B cell (primary cell): ENCODE measurements at regions not wholly inside any gene's neighbourhood (a gene's known extent, or its start where the extent isn't known, plus 50 kb on each side); places are given as distances from the start of the nearest gene placed in this dataset.

Experiments
- EZH2 ChIP-seq: IDR thresholded peaks from 2 replicates; pipeline ENCODE4 v1.6.1; 2012; ENCODE audit warnings: borderline replicate concordance, low read depth, mild to moderate bottlenecking, moderate library complexity, low read length; ENCODE audit not compliant: insufficient read depth, poor library complexity, severe bottlenecking
- TF ChIP-seq, protein P1 (sequence below): fragments of 200-600 bp; IDR thresholded peaks from one replicate; pipeline ENCODE4 v1.8.0; 2022; ENCODE audit warnings: antibody characterized with exemption, mild to moderate bottlenecking

DNA sequence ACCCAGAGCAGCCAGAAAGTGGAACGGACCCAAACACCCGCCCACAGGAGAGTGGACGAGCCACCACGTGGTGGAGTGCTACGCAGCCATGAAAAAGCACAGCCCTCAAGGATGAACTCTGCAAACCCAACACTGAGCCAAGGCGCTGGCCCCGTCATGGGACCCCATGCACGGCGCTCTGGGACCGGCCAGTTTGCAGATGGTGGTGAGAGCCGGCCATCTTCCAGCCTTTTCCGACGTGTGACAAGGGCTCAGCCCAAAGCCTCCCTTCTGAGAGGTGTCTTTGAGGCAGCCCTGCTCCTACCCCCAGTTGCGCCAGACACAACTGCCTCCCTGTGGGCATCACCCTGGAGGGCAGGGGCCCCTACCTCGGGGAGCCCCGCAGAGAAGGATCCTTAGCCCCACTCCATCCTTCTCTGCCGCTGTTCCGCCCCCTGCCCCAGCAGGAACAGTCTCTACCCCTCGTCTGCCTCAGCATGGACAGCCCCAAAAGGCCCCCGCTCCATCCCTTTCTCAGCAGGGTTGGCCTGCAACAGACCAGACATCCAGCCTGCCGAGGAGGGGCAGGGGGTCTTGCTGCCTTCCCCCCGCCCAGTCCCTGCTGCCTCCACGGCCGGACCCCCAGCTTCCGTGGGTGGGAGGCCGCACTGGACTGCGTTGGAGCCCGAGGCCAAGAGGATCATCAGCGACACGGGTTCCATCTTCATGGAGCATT lies 75.7 kb downstream of the MICALL2 start:
- TF ChIP-seq, protein P1, sequence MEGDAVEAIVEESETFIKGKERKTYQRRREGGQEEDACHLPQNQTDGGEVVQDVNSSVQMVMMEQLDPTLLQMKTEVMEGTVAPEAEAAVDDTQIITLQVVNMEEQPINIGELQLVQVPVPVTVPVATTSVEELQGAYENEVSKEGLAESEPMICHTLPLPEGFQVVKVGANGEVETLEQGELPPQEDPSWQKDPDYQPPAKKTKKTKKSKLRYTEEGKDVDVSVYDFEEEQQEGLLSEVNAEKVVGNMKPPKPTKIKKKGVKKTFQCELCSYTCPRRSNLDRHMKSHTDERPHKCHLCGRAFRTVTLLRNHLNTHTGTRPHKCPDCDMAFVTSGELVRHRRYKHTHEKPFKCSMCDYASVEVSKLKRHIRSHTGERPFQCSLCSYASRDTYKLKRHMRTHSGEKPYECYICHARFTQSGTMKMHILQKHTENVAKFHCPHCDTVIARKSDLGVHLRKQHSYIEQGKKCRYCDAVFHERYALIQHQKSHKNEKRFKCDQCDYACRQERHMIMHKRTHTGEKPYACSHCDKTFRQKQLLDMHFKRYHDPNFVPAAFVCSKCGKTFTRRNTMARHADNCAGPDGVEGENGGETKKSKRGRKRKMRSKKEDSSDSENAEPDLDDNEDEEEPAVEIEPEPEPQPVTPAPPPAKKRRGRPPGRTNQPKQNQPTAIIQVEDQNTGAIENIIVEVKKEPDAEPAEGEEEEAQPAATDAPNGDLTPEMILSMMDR: no peak
- no peak for TF ChIP-seq EZH2
